Stimulated activated CD4-positive, alpha-beta T cell treated with anti-CD3 and anti-CD28 coated beads, TNF-alpha, amount 100 ng/mL, for 24 hours (primary cell): ENCODE measurements at regions not wholly inside any gene's neighbourhood (a gene's known extent, or its start where the extent isn't known, plus 50 kb on each side); places are given as distances from the start of the nearest gene placed in this dataset.
"Not testable (repeated sequence)": the region's sequence is repeated elsewhere in the genome, so short reads cannot be mapped to it uniquely, and the experiment has no call there.

Experiments used
- DNase-seq, 3 experiments: peaks; one replicate each; pipeline ENCODE4 v3.0.0-alpha.2; 2020; ENCODE audit warnings: low read depth in 3 of 3

DNA sequence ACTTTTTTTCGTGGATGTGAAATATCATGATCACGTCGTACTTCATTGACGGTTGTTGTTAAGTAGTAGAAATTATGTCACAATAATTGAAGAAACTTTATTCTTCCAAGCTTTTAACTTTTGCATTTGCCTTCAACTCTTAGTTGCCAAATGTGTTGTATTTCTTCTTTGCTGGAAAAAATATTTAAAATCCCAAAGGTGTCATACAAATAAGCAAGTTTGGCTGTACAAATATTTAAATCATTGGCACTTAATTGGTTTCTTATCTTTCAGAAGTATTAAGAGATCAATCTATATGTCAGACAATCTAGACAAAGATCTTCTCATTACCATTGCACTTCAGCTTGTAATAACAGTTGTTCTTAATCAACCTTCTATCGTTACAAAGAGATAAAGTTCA, 204.0 kb upstream of the HDAC4 start:
- DNase-seq: no peak

DNA sequence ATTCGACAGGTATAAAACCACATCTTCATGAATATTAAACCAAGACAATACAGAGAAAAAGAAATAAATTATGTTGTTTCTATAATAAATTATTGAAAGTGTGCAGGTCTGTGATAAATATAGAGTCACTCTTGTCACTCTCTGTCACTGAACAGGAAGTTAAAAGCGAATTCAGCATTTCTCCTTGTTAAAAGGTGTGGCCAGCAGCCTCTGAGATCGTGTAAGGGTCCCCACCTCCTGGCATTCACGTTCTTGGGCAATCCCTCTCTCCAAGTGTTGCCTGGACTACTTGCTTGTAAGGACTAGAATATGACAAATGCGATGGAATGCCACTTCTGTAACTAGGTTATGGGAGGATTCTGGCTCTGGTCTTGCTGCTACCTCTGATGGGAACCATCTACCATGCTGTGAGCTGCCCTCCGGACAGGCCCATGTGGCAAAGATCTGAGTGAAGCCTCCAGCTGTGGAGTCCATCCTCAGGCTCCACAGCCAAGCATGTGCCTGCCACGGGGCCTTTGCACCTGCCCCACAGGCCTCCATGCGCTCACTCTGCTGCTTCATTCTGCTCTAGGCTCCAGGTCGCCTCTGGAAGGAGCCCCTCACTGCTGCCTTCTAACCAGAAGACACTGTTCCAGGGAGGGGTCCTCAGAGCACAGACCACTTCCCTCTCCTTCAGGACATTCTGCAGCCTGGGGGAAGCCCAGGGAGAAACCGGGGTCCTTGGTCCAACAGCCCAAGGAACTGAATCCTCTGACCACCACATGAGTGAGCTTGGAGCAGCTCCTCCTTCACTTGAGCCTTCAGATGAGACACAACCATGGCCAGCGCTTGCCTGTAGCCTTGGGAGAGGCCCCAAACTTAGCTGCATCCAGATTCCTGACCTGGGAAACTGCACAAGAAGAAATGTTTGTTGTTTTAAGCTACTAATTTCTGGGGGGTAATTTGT, 202.9 kb upstream of the HDAC4 start:
- no peak for DNase-seq

DNA sequence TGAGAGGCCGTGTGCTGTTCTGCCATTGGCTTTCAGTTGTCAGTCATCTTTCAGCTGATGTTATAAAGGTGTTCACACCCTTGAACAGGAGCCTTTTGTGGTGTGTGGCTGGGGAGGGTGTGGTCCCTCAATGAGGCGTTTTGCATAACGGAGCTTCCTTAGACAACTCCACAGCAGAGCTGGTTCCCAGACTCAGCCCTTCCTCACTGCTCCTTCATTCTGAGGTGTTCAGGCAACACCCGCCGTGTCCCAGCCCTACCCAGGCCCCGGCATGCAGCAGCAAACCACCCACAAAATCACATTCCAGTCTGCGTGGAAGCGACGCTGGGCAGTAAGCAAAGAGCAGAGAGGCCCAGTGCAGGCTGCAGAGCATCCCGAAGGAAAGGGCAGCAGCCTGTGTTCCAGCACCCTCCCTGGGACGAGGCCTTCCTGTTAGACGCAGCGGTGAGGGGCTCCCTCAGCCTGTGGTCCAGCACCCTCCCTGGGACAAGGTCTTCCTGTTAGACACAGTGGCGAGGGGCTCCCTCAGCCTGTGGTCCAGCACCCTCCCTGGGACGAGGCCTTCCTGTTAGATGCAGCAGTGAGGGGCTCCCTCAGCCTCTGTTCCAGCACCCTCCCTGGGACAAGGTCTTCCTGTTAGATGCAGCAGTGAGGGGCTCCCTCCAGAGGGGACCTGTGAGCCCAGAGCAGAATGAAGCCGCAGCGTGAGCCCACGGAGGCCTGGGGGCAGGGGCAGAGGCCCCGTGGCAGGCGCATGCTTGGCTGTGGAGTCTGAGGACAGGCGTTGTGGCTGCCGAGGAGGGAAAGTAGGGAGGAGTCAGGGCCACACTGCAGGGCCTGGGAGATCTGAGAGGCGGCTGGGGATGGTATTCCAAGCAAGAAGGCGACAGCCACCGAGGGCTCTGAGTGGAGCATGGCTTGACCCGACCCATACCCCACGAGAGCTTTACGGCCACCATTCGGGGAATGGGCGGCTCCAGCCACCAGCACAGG, 201.8 kb upstream of the HDAC4 start:
- DNase-seq: no peak

DNA sequence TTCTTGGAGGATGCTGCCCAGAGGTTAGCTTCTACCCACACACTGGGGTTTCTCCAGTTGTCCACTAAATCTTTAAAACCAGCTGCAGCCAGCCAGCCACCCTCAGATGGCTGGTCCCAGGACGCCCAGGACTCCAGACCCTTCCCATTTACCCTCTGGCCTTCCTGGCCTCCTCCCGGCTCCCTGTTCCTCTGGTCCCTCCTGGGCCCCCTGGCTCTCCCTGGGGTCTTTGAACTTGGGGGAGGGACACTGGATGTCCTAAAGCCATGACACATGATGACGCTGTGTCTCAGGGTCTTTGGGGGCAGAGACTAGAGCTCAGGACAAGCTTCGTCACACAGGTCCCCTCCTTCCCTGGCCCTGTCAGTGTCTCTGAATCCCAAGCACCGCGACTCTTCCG, 201.1 kb upstream of the HDAC4 start:
- no peak for DNase-seq

GRCh38 chr2:239601201-239601851, 200.5 kb upstream of the HDAC4 start:
- no peak for DNase-seq

- no peak for DNase-seq
Measured at GRCh38 chr2:239600650-239601049, 199.8 kb upstream of the HDAC4 start.

GRCh38 chr2:239600001-239600593, 199.3 kb upstream of the HDAC4 start:
- no peak for DNase-seq

DNA sequence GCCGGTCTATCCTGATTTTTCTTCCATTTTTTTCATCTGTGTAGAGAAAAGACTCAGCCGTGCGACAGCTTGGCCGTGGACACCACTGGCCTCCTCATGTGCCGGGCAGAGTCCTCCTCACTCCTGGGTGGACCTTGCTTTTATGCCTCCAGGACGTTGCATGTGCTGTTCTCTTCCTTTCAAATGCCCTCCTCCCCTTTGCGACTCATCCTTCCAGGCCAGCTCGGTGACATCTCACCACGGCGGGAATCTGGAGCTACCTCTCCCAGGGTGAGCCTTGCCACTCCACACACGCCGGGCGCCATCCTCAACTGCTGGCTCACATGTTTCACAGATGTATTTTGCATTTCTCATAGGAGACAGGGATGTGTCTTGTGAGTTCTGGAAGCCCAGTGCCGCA, 198.5 kb upstream of the HDAC4 start:
- DNase-seq: no peak

- no peak for DNase-seq
Measured at GRCh38 chr2:239598732-239599090, 197.9 kb upstream of the HDAC4 start.

DNA sequence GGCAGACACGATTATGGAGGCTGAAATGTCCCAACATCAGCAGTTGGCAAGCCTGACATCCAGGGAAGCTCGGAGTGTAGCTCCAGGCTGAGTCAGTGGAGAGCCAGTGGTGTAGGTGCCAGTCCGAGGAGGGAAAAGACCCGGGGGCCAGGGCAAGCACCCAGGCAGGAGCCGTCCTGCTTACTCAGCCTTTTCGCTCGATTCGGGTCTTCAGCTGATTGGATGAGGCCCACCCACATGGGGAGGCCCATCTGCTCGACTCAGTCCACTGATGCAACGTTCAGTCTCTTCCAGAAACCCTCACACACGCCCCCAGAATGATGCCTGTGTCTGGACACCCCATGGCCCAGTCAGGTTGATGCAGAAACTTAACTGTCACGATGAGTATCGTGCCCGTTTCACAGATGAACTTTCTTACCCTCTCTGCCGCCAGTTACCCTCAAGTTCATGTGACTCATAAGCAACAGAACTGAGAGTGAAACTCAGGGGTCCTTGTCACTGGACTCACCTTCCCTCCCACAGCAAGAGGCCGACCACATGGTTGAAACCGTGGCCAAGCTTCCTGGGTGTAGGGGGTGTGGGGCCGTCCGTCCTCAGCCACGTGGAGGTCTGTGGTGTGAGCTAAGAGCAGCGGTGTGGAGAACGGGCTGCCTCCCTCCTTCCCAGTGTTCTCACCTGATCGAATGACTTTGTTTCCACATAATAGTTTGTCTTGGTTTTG, 197.4 kb upstream of the HDAC4 start:
- no peak for DNase-seq

- DNase-seq: no peak
Measured at GRCh38 chr2:239597216-239597615, 196.4 kb upstream of the HDAC4 start.

GRCh38 chr2:239596792-239597191, 196.0 kb upstream of the HDAC4 start:
- no peak for DNase-seq

GRCh38 chr2:239596253-239596652, 195.4 kb upstream of the HDAC4 start:
- DNase-seq: no peak

GRCh38 chr2:239595726-239596125, 194.9 kb upstream of the HDAC4 start:
- no peak for DNase-seq

DNA sequence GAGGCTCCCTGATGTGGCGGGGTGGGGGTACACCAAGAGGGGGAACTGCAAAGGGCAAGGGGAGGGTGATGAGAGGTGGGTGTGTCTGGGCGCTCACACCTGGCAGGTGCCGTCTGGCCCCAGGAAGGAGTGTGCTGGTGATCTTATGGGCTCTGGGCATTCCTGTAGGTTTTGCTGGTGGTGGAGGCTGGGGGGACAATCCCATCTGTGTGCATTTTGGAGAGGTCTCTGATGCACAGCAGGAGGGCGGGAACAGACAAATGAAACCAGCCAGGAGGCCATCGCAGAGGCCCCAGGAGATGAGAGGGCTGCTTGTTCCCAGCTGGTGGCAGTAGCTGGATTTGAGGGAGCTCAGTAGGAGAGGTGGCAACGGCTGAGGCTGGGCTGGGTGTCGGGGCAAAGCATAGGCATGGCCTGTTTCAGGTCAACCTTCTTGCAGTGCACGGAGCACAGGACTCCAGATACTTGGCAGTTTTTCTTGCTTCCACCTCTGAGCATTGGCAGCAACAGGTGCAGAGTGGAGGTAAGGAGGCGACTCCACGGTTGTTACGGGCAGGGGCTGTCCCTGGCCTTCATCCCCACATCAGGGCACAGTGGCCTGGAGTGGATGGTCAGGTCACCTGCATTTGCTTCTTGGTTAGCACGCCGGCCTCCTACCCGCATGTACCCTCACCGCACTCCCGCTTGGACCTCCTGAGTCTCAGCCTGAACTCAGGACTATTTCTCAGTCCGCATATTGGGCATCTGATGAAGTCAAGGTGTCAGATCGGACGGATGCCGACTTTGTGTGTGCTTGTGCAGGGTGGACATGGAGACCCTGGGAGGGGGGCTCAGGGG, 194.2 kb upstream of the HDAC4 start:
- no peak for DNase-seq

- DNase-seq: no peak
Measured at GRCh38 chr2:239594019-239594771, 193.4 kb upstream of the HDAC4 start.

DNA sequence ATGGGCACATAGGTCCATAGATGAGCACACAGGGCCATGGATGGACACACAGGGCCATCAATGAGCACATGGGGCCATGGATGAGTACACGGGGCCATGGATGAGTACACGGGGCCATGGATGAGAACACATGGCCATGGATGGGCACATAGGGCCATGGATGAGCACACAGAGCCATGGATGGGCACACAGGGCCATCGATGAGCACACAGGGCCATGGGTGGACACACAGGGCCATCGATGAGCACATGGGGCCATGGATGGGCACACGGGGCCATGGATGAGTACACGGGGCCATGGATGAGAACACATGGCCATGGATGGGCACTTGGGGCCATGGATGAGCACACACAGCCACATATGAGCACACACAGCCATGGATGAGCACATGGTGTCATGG, 192.6 kb upstream of the HDAC4 start:
- DNase-seq: no peak

DNA sequence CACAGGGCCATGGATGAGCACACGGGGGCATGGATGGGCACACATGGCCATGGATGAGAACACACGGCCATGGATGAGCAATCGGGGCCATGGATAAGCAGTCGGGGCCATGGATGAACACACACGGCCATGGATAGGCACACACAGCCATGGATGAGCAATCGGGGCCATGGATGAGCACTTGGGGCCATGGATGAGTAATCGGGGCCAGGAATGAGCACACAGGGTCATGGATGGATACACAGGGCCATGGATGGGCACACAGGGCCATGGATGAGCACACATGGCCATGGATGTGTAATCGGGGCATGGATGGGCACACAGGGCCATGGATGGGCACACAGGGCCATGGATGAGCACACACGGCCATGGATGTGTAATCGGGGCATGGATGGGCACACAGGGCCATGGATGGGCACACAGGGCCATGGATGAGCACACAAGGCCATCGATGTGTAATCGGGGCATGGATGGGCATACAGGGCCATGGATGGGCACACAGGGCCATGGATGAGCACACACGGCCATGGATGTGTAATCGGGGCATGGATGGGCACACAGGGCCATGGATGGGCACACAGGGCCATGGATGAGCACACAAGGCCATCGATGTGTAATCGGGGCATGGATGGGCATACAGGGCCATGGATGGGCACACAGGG, 191.9 kb upstream of the HDAC4 start:
- DNase-seq: not testable (repeated sequence)
